HEK293 (cell line): ENCODE measurements at regions not wholly inside any gene's neighbourhood (a gene's known extent, or its start where the extent isn't known, plus 50 kb on each side); places are given as distances from the start of the nearest gene placed in this dataset.

Source experiments
- CTCF ChIA-PET: fragments of 350-600 bp; formaldehyde crosslinking; extraction: SDS; loops from one replicate; lab custom pipeline; 2021; ENCODE audit warnings: antibody characterized with exemption; lab: Yijun Ruan, JAX
- POLR2A ChIA-PET: fragments of 300-600 bp; formaldehyde crosslinking; extraction: SDS; loops from one replicate; lab custom pipeline; 2020; ENCODE audit warnings: antibody characterized with exemption, inconsistent platforms; lab: Yijun Ruan, JAX
- H3K27ac ChIP-seq: fragments of 200-500 bp; sonication (Bioruptor generic); 2 replicates; pipeline ENCODE4 v1.5.1; 2014; ENCODE audit warnings: low read depth, low read length, control low read depth, inconsistent platforms; ENCODE audit errors: extremely low read depth
- H3K36me3 ChIP-seq, 2 experiments: fragments of 200-500 bp in 1 of 2; sonication (Bioruptor generic) in 1 of 2; 1 replicate in 1 of 2; 2 replicates in 1 of 2; pipeline ENCODE4 v1.5.1; 2014 to 2017; ENCODE audit warnings: inconsistent platforms in 2 of 2, low read length in 2 of 2; ENCODE audit not compliant: control insufficient read depth in 2 of 2, insufficient read depth in 1 of 2
- H3K4me1 ChIP-seq: fragments of 200-500 bp; sonication (Bioruptor generic); 2 replicates; pipeline ENCODE4 v1.5.1; 2014; ENCODE audit warnings: mild to moderate bottlenecking, low read length, inconsistent platforms; ENCODE audit not compliant: control insufficient read depth, insufficient read depth
- H3K4me3 ChIP-seq: 2 replicates; pipeline ENCODE4 v1.5.1; 2011; ENCODE audit warnings: low read depth, mild to moderate bottlenecking, control low read depth, low read length, moderate library complexity
- H3K9me3 ChIP-seq: fragments of 200-500 bp; sonication (Bioruptor generic); 2 replicates; pipeline ENCODE4 v1.5.1; 2014; ENCODE audit warnings: low read depth, low read length, inconsistent platforms; ENCODE audit not compliant: control insufficient read depth, insufficient read depth
- BCL11A ChIP-seq: fragments of 450-650 bp; formaldehyde crosslinking; IDR thresholded peaks from 2 replicates; pipeline ENCODE4 v1.5.1; 2016; ENCODE audit warnings: low read depth, missing biosample characterization, missing genetic modification characterization
- BCL11B ChIP-seq: fragments of 450-650 bp; formaldehyde crosslinking; IDR thresholded peaks from 2 replicates; pipeline ENCODE4 v1.5.1; 2016; ENCODE audit warnings: low read depth, missing biosample characterization, missing genetic modification characterization
- GLIS2 ChIP-seq: fragments of 450-650 bp; formaldehyde crosslinking; IDR thresholded peaks from 2 replicates; pipeline ENCODE4 v1.5.1; 2016; ENCODE audit warnings: missing biosample characterization, missing genetic modification characterization
- SALL2 ChIP-seq: fragments of 450-650 bp; formaldehyde crosslinking; IDR thresholded peaks from 2 replicates; pipeline ENCODE4 v1.5.0; 2017; ENCODE audit warnings: missing biosample characterization, mild to moderate bottlenecking, missing genetic modification characterization, borderline replicate concordance
- WT1 ChIP-seq: fragments of 450-650 bp; formaldehyde crosslinking; IDR thresholded peaks from 2 replicates; pipeline ENCODE4 v1.5.1; 2016; ENCODE audit warnings: missing biosample characterization, missing genetic modification characterization
- ZBTB1 ChIP-seq: fragments of 450-650 bp; formaldehyde crosslinking; IDR thresholded peaks from 2 replicates; pipeline ENCODE4 v1.5.1; 2016; ENCODE audit warnings: missing biosample characterization, missing genetic modification characterization
- ZNF132 ChIP-seq: fragments of 450-650 bp; formaldehyde crosslinking; IDR thresholded peaks from 2 replicates; pipeline ENCODE4 v1.5.1; 2017; ENCODE audit warnings: missing biosample characterization, missing genetic modification characterization, borderline replicate concordance
- ZNF155 ChIP-seq: fragments of 450-650 bp; formaldehyde crosslinking; IDR thresholded peaks from 2 replicates; pipeline ENCODE4 v1.5.1; 2016; ENCODE audit warnings: missing biosample characterization, missing genetic modification characterization
- ZNF169 ChIP-seq: fragments of 450-650 bp; formaldehyde crosslinking; IDR thresholded peaks from 2 replicates; pipeline ENCODE4 v1.5.1; 2016; ENCODE audit warnings: missing biosample characterization, missing genetic modification characterization
- ZNF221 ChIP-seq: fragments of 450-650 bp; formaldehyde crosslinking; IDR thresholded peaks from 2 replicates; pipeline ENCODE4 v1.5.1; 2017; ENCODE audit warnings: missing biosample characterization, missing genetic modification characterization, borderline replicate concordance
- ZNF24 ChIP-seq: fragments of 450-650 bp; formaldehyde crosslinking; IDR thresholded peaks from 2 replicates; pipeline ENCODE4 v1.5.1; 2016; ENCODE audit warnings: missing biosample characterization, missing genetic modification characterization
- ZNF335 ChIP-seq: fragments of 450-650 bp; formaldehyde crosslinking; conservative IDR thresholded peaks from 2 replicates; pipeline ENCODE4 v1.5.1; 2016; ENCODE audit warnings: missing biosample characterization, missing genetic modification characterization
- ZNF398 ChIP-seq: fragments of 450-650 bp; formaldehyde crosslinking; IDR thresholded peaks from 2 replicates; pipeline ENCODE4 v1.5.1; 2017; ENCODE audit warnings: missing biosample characterization, missing genetic modification characterization
- ZNF404 ChIP-seq: fragments of 450-650 bp; formaldehyde crosslinking; IDR thresholded peaks from 2 replicates; pipeline ENCODE4 v1.5.1; 2017; ENCODE audit warnings: missing biosample characterization, missing genetic modification characterization
- ZNF423 ChIP-seq: fragments of 450-650 bp; formaldehyde crosslinking; IDR thresholded peaks from 2 replicates; pipeline ENCODE4 v1.5.1; 2016; ENCODE audit warnings: missing biosample characterization, missing genetic modification characterization
- ZNF549 ChIP-seq: fragments of 450-650 bp; IDR thresholded peaks from 2 replicates; pipeline ENCODE4 v1.5.1; 2018; ENCODE audit warnings: missing biosample characterization, missing genetic modification characterization, mild to moderate bottlenecking, inconsistent platforms, moderate library complexity
- ZNF571 ChIP-seq: fragments of 450-650 bp; formaldehyde crosslinking; IDR thresholded peaks from 2 replicates; pipeline ENCODE4 v1.5.0; 2017; ENCODE audit warnings: missing biosample characterization, missing genetic modification characterization
- ZNF654 ChIP-seq: fragments of 450-650 bp; formaldehyde crosslinking; IDR thresholded peaks from 2 replicates; pipeline ENCODE4 v1.5.1; 2016; ENCODE audit warnings: low read depth, missing biosample characterization, missing genetic modification characterization
- ZNF670 ChIP-seq: fragments of 450-650 bp; formaldehyde crosslinking; IDR thresholded peaks from 2 replicates; pipeline ENCODE4 v1.5.1; 2016; ENCODE audit warnings: missing biosample characterization, missing genetic modification characterization, low read depth
- ZNF747 ChIP-seq: fragments of 450-650 bp; formaldehyde crosslinking; IDR thresholded peaks from 2 replicates; pipeline ENCODE4 v1.5.1; 2016; ENCODE audit warnings: missing biosample characterization, missing genetic modification characterization
- ZNF776 ChIP-seq: fragments of 450-650 bp; formaldehyde crosslinking; IDR thresholded peaks from 2 replicates; pipeline ENCODE4 v1.5.0; 2017; ENCODE audit warnings: missing biosample characterization, missing genetic modification characterization, borderline replicate concordance
- ZNF792 ChIP-seq: fragments of 450-650 bp; formaldehyde crosslinking; IDR thresholded peaks from 2 replicates; pipeline ENCODE4 v1.5.1; 2016; ENCODE audit warnings: missing biosample characterization, missing genetic modification characterization
- ZSCAN23 ChIP-seq: fragments of 450-650 bp; formaldehyde crosslinking; IDR thresholded peaks from 2 replicates; pipeline ENCODE4 v1.5.1; 2016; ENCODE audit warnings: missing biosample characterization, missing genetic modification characterization
- TF ChIP-seq, protein P1 (sequence below): fragments of 450-650 bp; formaldehyde crosslinking; IDR thresholded peaks from 2 replicates; pipeline ENCODE4 v1.5.1; 2017; ENCODE audit warnings: missing biosample characterization, missing genetic modification characterization
- TF ChIP-seq, protein P2 (sequence below): fragments of 450-650 bp; formaldehyde crosslinking; IDR thresholded peaks from 2 replicates; pipeline ENCODE4 v1.5.1; 2016; ENCODE audit warnings: missing biosample characterization, missing genetic modification characterization
- TF ChIP-seq, protein P3 (sequence below): fragments of 450-650 bp; formaldehyde crosslinking; IDR thresholded peaks from 2 replicates; pipeline ENCODE4 v1.5.0; 2017; ENCODE audit warnings: missing biosample characterization, missing genetic modification characterization, borderline replicate concordance

GRCh38 chr7:128145191-128145590 lies 95.9 kb upstream of the LEP start:
- no peaks in the 10 kb centered on the region for H3K36me3 ChIP-seq
- no peaks in the 10 kb centered on the region for H3K9me3 ChIP-seq
- POLR2A ChIA-PET: no interaction called here
- CTCF ChIA-PET: interaction anchor here (1.4 to 1.7 kb wide), 2 partner anchors 10 to 64 kb away, joined by 4 to 11 read pairs; no protein-coding TSS in a partner anchor
- no peaks in the 10 kb centered on the region for H3K4me1 ChIP-seq
- H3K4me3 ChIP-seq: no peak overlapping the region
- TF ChIP-seq ZNF423 (tag by site-specific recombination): no peak
- TF ChIP-seq ZNF132 (tag by site-specific recombination): no peak
- TF ChIP-seq ZNF747 (tag by site-specific recombination): no peak
- TF ChIP-seq ZNF404 (tag by site-specific recombination): no peak
- TF ChIP-seq ZNF155 (tag by site-specific recombination): no peak
- no peak for TF ChIP-seq ZSCAN23 (tag by site-specific recombination)
- no peak for TF ChIP-seq ZNF776
- no peak for TF ChIP-seq ZNF549 (tag by site-specific recombination)
- TF ChIP-seq ZNF571 (tag by site-specific recombination): no peak
- TF ChIP-seq ZNF335 (tag by site-specific recombination): no peak
- no peak overlapping the region for H3K27ac ChIP-seq

GRCh38 chr7:128146052-128146451 lies 95.0 kb upstream of the LEP start:
- TF ChIP-seq, protein P1, sequence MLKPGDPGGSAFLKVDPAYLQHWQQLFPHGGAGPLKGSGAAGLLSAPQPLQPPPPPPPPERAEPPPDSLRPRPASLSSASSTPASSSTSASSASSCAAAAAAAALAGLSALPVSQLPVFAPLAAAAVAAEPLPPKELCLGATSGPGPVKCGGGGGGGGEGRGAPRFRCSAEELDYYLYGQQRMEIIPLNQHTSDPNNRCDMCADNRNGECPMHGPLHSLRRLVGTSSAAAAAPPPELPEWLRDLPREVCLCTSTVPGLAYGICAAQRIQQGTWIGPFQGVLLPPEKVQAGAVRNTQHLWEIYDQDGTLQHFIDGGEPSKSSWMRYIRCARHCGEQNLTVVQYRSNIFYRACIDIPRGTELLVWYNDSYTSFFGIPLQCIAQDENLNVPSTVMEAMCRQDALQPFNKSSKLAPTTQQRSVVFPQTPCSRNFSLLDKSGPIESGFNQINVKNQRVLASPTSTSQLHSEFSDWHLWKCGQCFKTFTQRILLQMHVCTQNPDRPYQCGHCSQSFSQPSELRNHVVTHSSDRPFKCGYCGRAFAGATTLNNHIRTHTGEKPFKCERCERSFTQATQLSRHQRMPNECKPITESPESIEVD: peak; percentile 78
- no peak for TF ChIP-seq GLIS2 (tag by site-specific recombination)
- TF ChIP-seq ZNF169: no peak
- TF ChIP-seq ZNF335 (tag by site-specific recombination): 0 out of 2 replicates have a peak, but pooled peaks have one; percentile 24
- peak; percentile 18; the same call in 1 of the 2 replicates for TF ChIP-seq ZNF398 (tag by site-specific recombination)
- TF ChIP-seq ZNF221 (tag by site-specific recombination): no peak
- TF ChIP-seq, all 188 proteins: peak for 3
- ChIA-PET POLR2A (interaction anchor here (0.6 to 0.7 kb wide), 2 partner anchors 150 to 886 kb away, joined by 3 to 7 read pairs; no protein-coding TSS in a partner anchor), CTCF (interaction anchor here (1.0 to 1.7 kb wide), 3 partner anchors 11 to 63 kb away, joined by 4 to 11 read pairs (median 4); no protein-coding TSS in a partner anchor)

DNA sequence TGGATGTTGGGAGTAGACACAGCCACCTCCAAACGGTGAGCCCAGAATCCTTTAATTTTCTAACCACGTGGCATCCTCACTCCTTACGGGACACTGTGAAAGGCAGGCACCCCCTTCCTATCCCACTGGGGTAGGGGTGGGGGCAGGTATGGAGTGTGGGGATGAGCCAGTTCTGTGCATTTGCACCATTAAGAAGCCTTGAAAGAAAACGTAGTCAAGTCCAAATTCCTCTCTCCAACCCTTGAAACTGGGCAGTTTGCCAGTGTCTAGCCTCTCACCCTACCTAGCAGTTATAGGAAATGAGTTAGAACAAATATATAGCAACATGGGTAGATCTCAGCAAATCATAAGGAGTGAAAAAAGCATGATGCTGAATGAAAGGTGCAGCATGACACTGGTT lies 92.4 kb upstream of the LEP start:
- Histone ChIP-seq H3K36me3 (no peaks in the 10 kb centered on the region), H3K4me1 (no peaks in the 10 kb centered on the region), H3K9me3 (no peaks in the 10 kb centered on the region), H3K4me3 (no peak overlapping the region), H3K27ac (no peak overlapping the region)
- CTCF ChIA-PET: interaction anchor here (0.9 kb wide), 1 partner anchor 60 kb away, joined by 3 read pairs; no protein-coding TSS in a partner anchor
- POLR2A ChIA-PET: no interaction called here
- TF ChIP-seq ZBTB1: no peak
- no peak for TF ChIP-seq BCL11B (tag by site-specific recombination)
- no peak for TF ChIP-seq WT1 (tag by site-specific recombination)
- no peak for TF ChIP-seq ZNF571 (tag by site-specific recombination)
- TF ChIP-seq ZNF654 (tag by site-specific recombination): no peak
- TF ChIP-seq ZNF24 (tag by site-specific recombination): no peak
- no peak for TF ChIP-seq SALL2 (tag by site-specific recombination)
- TF ChIP-seq ZNF792 (tag by site-specific recombination): no peak
- no peak for TF ChIP-seq BCL11A (tag by site-specific recombination)
- TF ChIP-seq, protein P2, sequence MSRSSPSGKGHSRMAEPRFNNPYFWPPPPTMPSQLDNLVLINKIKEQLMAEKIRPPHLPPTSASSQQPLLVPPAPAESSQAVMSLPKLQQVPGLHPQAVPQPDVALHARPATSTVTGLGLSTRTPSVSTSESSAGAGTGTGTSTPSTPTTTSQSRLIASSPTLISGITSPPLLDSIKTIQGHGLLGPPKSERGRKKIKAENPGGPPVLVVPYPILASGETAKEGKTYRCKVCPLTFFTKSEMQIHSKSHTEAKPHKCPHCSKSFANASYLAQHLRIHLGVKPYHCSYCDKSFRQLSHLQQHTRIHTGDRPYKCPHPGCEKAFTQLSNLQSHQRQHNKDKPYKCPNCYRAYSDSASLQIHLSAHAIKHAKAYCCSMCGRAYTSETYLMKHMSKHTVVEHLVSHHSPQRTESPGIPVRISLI (tag by site-specific recombination): no peak
- TF ChIP-seq, protein P3, sequence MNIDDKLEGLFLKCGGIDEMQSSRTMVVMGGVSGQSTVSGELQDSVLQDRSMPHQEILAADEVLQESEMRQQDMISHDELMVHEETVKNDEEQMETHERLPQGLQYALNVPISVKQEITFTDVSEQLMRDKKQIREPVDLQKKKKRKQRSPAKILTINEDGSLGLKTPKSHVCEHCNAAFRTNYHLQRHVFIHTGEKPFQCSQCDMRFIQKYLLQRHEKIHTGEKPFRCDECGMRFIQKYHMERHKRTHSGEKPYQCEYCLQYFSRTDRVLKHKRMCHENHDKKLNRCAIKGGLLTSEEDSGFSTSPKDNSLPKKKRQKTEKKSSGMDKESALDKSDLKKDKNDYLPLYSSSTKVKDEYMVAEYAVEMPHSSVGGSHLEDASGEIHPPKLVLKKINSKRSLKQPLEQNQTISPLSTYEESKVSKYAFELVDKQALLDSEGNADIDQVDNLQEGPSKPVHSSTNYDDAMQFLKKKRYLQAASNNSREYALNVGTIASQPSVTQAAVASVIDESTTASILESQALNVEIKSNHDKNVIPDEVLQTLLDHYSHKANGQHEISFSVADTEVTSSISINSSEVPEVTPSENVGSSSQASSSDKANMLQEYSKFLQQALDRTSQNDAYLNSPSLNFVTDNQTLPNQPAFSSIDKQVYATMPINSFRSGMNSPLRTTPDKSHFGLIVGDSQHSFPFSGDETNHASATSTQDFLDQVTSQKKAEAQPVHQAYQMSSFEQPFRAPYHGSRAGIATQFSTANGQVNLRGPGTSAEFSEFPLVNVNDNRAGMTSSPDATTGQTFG (tag by site-specific recombination): no peak
- TF ChIP-seq ZNF670 (tag by site-specific recombination): no peak

More at GRCh38 chr7:128146052-128146451, 95.0 kb upstream of the LEP start:
- no peaks in the 10 kb centered on the region for H3K4me1 ChIP-seq
- H3K36me3 ChIP-seq: no peaks in the 10 kb centered on the region
- no peak overlapping the region for H3K4me3 ChIP-seq
- no peaks in the 10 kb centered on the region for H3K9me3 ChIP-seq
- H3K27ac ChIP-seq: no peak overlapping the region
